Spleen (tissue), 7 donors: ENCODE measurements at regions not wholly inside any gene's neighbourhood (a gene's known extent, or its start where the extent isn't known, plus 50 kb on each side); places are given as distances from the start of the nearest gene placed in this dataset.
A peak's percentile ranks its signal among the peaks of the same experiment; 100 is the strongest.

Experiments used
- POLR2A ChIP-seq, 3 donors: fragments of 450-650 bp; IDR thresholded peaks; one replicate each; pipeline ENCODE4 v1.5.1; 2017; ENCODE audit warnings: antibody characterized with exemption in 3 of 3, mild to moderate bottlenecking in 1 of 3
- POLR2AphosphoS5 ChIP-seq, 3 donors: sonication (generic); formaldehyde crosslinking; IDR thresholded peaks; one replicate each; pipeline ENCODE4 v1.5.1; 2017; ENCODE audit warnings: antibody characterized with exemption in 3 of 3
- TF ChIP-seq, protein P1 (sequence below), 11 experiments: fragments of 200-600 bp in 7 of 11; fragments of 450-650 bp in 4 of 11; sonication (generic) in 4 of 11; IDR thresholded peaks in 8 of 11; conservative IDR thresholded peaks in 3 of 11; 1 replicate in 7 of 11; 2 replicates in 4 of 11; pipeline versions ENCODE4 v1.4.0 to v1.8.0; 2016 to 2021; ENCODE audit warnings: antibody characterized with exemption in 11 of 11, inconsistent platforms in 4 of 11, mild to moderate bottlenecking in 1 of 11
- donor health status: DM: no; HTN: no; CAD: no; lungs with moderate emphysema.
- donor health status: DM: no; HTN: no; CAD: no.
- donor health status: DM: no; HTN: no; CAD: no.

DNA sequence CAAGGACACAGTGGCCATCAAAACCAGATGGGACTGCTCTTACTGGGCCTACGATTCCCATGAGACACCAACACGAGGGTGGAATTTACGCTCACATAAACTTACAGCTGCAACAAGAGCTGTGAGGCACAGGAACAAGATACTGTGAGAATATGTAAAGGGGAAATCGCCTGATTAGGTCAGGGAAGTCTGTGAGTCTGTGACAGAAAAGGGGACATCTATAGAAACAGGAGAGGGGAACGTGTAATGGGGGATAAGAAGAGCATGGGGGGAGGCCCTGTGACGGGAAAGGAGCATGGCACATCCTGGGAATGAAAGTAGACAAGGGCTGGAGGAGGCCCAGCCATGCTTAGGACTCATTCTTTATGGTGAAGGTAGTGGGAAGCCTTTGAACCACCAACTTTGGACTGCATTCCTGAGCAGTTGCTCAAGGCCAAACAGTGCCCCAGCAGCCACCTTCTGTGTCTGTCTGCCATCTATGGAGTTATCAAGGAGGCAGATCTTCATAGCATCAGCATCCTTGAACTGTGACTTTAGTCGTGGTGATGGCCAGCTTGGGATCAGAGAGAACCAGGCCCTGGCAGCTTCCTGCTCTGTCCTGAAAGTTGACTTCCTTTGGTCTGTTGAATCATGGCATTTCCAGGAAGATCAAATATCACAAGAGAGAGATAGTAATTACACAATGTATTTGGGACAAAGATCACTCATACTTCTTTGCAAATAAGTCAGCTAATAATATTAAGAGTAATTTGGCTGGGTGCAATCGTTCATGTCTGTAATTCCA, 87.9 kb upstream of the FAM169A start:
- TF ChIP-seq, protein P1, sequence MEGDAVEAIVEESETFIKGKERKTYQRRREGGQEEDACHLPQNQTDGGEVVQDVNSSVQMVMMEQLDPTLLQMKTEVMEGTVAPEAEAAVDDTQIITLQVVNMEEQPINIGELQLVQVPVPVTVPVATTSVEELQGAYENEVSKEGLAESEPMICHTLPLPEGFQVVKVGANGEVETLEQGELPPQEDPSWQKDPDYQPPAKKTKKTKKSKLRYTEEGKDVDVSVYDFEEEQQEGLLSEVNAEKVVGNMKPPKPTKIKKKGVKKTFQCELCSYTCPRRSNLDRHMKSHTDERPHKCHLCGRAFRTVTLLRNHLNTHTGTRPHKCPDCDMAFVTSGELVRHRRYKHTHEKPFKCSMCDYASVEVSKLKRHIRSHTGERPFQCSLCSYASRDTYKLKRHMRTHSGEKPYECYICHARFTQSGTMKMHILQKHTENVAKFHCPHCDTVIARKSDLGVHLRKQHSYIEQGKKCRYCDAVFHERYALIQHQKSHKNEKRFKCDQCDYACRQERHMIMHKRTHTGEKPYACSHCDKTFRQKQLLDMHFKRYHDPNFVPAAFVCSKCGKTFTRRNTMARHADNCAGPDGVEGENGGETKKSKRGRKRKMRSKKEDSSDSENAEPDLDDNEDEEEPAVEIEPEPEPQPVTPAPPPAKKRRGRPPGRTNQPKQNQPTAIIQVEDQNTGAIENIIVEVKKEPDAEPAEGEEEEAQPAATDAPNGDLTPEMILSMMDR (IDR thresholded peaks at IDR 0.05 in 8 of 11, conservative IDR thresholded peaks at IDR 0.05 in 3 of 11), result no peak
- no peak for TF ChIP-seq POLR2A (IDR thresholded peaks at IDR 0.05)
- TF ChIP-seq POLR2AphosphoS5 (IDR thresholded peaks at IDR 0.05), result peak in 1 of 3 donors; percentile 43
